CD4-positive, alpha-beta T cell treated with Interleukin-15 for 4 hours (primary cell): ENCODE measurements at regions not wholly inside any gene's neighbourhood (a gene's known extent, or its start where the extent isn't known, plus 50 kb on each side); places are given as distances from the start of the nearest gene placed in this dataset.

Experiments
- DNase-seq: peaks from one replicate; pipeline ENCODE4 v3.0.0-alpha.2; 2020; ENCODE audit warnings: low spot score

GRCh38 chr6:9521152-9521530, 893.7 kb downstream of the TFAP2A start:
- no peak for DNase-seq

DNA sequence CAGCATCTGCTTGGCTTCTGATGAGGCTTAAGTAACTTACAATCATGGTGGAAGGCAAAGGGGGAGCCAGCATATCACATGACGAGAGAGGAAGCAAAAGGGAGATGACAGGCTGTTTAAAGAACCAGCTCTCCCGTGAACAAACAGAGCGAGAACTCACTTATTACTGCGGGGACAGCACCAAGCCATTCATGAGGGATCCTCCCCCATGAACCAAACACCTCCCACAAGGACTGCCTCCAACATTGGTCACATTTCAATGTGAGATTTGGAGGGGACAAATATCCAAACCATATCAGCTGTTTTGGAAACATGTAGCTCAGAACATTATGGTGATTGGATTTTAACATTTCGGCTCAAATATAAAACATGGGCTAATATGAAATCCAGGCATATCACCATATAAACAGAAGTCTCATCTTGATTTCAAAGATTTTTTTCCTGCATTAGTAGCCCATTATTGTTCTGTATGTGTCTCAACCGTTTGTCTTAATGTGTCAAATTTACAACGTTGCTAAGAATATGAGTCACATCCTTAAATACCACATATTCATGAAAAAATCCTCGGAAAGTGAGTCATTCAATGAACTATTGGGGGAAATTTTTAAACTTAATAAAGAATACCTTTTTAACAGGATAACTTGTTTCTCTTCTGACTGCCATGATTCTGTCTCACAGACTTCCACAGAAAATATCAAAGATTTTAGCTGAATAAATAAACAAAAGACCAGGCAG, 894.3 kb downstream of the TFAP2A start:
- DNase-seq, result no peak

GRCh38 chr6:9518431-9518830, 896.4 kb downstream of the TFAP2A start:
- DNase-seq, result no peak

DNA sequence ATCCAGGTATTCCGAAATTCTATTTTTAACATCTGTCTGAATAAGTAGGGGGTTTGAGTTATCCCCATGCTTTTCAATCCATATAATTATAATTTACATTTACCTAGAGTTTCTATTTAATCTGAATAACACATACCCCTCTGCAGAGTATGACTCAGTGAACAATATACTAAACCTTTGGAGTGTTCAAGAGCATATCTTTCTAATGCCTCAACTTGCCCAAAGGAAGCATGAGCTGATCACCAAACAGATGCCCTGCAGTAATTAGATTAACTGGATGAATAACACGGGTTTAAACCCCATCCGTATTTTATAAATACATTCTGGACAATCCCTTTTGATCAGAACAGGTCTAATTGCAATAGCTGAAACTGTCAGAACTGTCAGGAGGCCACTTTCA, 897.1 kb downstream of the TFAP2A start:
- DNase-seq, result no peak

DNA sequence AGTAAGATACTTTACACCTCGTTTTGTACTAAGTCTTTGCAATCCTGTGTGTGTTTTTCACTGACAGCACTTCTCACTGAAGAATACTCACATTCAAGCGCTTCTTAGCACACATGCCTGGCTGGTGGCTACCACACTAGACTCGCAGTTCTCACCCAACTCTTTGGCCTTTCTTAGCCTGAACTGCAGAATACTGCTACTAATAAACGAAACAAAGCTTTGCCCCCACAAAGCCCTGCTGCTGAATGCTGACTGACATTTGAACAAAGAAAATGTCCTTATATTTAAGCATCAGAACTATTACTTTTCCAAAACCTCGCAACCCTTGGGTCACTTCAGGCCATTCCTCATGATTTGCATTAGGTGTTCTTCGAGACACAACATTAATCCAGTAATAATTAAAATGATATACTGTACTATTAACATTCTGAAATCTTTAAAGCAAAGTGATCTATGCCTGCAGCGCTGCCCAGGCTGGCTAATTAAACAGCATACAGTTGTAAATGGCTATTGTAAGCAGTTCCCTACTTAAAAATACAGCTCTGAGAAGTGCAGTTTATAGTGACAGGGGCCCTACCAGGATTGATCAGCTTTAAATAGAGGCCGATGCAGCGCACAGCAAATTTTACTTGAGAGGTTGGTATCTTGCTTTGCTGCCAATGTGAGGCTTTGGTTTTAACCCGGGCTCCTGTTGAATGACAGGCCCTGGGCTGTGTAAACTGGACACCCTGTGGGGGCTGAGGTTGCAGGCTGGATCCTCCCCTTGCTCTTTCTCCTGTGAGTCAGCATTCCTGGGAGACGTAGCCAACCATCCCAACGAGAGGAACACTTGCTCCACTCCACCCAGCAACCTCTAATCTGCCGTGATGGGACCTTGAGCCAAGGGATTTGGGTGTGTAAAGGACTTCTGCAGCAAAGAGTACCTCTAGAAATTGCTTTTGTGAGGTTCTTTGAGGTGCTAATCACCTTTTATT, 899.0 kb downstream of the TFAP2A start:
- no peak for DNase-seq

DNA sequence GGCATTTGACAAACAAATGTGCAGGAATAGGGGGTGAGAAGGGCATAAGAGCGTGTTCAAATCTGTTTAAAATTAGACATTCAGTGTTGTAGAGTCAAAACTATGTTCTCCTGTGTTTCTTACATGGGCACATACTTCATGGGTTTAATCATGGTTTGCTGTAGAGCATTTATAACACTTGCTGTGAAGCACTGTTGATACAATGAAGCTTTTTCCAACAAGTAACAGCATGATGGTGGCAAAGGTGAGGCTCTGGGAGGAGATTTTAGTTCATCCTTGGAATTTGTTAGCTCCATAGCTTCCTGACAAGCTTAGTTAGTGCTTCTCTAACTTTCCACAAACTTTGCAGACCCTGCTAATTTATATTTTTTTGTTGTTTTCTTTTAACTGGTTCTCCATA, 900.7 kb downstream of the TFAP2A start:
- no peak for DNase-seq

DNA sequence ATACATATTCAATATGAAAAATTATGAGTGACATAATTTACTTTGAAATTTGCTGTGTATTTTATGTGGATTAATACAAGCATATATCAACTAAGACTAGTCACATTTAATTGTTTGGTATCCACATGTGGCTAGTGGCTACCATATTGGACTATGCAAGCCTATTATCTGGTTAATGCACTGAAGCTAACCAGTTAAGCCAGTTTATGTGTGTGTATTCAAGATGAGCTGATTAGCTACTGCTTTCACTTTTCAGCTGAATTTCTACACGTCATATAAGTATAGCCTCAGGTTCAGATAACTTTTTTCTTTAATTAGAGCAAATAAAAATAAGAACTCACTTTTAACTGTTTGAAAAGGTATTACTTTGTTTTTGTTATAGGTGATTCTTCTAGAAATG, 903.7 kb downstream of the TFAP2A start:
- DNase-seq, result no peak

DNA sequence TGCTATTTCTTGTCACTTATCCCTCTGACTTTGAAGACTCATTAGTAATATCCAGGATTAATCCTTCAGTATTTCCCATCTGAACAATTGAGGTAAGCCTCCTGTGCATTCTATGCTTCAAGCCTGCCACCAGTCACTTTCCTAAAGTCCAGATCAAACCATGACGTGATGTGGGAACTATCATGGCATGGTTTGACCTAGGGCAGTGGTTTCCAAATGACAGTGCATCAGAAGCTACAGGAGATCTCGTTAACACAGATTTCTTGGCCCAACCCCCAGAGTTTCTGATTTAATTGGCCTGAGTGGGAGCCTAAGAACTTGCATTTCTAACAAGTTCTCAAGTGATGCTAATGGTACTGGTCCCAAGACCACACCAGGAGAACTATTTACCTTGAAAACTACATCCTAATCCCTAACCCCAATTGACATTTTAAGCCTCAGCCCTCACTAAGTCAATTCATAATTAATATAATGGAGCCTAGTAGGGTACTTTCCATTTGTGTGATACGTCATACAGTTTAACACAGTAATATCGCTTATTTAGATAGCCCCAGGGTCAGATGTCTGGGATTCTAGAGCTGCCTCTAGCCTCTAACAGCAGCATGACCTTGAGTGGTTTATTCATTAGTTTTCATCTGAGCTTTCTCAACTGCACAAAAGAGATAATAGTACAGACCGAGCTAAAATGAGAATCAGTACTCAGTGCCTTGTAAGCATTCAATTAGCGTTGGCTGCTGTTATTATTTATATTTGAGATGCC, 907.6 kb downstream of the TFAP2A start:
- DNase-seq, result no peak

DNA sequence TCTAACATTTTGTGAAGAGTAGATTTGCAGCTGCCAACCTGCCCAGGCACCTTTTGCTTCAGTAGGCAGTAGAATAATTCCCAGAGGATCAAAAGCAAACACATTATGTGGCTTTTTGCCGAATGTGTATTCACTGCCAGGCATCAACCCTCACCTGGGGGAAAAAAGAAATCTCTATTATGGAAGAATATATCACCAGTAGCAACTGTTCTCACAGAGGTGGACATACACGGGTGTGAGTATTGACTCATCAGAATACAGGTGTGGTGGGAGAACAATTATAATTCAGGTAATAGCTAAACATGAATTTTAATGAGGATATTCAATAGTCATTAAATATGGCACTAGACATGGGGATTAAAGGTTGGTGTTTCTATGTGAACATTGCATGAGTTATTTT, 910.7 kb downstream of the TFAP2A start:
- no peak for DNase-seq

- no peak for DNase-seq
Measured at GRCh38 chr6:9503111-9503761, 911.6 kb downstream of the TFAP2A start.

GRCh38 chr6:9499709-9500108, 915.2 kb downstream of the TFAP2A start:
- no peak for DNase-seq

DNA sequence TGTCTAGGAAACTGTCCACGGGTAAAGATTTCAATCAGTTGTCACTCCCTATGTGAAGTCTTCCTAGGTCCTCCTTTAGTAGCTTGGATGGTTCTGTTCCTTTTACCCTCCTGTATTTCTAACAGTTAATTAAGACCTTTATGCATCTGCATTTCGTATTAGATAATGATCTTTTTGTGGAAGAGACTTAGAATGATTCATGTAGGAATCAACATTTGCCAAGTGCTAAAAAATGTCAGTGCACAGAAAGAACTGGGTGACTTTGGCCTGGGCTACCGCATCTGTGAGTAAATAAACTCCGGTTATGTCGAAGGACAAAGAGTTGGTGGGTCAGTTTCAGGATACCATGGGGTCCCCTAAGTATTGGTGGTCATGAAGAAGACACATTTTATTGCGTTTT, 918.0 kb downstream of the TFAP2A start:
- no peak for DNase-seq

- no peak for DNase-seq
Measured at GRCh38 chr6:9494864-9495263, 920.0 kb downstream of the TFAP2A start.

GRCh38 chr6:9492790-9493189, 922.1 kb downstream of the TFAP2A start:
- DNase-seq, result no peak

DNA sequence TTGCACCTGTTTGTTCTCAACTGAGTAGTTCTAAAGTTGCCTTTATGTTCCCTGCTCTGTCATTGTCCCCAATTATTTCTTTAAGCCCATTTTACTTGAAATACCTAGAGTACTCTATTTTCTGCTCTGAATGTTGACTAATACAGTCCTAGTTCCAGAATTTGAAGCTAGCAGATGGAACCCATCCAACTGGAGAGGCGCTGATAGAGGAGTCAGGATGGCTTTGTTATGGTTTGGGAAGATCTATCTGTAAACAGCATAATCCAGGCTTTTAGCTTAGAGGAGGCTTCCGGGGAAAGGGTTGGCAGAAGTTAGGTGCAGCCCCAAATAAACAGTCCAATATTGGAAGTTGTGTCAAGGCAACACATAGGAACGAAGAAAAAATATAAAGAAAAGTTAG, 927.7 kb downstream of the TFAP2A start:
- no peak for DNase-seq

- no peak for DNase-seq
Measured at GRCh38 chr6:9485992-9486391, 928.9 kb downstream of the TFAP2A start.

DNA sequence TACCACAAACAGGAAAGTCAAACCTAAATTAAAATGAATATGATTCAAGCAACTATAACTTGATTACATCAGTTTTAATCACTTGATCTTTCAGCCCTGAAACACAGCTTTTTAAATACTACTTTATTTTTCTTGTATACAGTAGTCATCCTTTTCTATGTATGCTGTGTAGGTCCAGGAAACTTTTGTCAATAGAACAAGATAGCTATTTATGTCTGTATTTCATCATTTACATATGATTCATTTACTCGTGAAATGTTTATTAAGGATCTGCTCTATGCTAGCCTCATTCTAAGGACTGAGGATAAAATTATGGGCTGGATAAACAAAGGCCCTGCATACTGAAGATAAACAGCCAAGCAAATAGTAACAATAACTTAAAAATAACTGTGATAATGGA, 930.2 kb downstream of the TFAP2A start:
- DNase-seq, result no peak

DNA sequence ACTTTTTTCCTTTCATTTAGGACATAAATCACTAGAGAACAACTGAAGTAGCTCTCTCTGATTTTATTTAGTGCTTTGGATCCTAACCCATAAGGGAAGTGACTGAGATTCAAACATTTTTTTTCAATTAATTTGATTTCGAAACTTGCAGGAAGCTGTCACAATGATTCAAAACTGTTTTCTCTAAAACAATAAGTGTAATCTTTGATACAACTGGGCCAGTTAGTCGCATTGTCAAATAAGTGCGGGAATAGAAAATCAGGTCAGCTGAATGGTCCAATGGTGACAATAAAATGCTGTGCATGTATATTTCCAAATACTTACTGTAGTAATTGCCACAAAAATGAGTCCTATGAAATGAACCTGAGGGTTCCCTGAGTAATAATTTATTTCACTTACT, 930.8 kb downstream of the TFAP2A start:
- DNase-seq, result no peak

- DNase-seq, result no peak
Measured at GRCh38 chr6:9482030-9482738, 932.7 kb downstream of the TFAP2A start.

GRCh38 chr6:9481292-9482029, 933.4 kb downstream of the TFAP2A start:
- no peak for DNase-seq

DNA sequence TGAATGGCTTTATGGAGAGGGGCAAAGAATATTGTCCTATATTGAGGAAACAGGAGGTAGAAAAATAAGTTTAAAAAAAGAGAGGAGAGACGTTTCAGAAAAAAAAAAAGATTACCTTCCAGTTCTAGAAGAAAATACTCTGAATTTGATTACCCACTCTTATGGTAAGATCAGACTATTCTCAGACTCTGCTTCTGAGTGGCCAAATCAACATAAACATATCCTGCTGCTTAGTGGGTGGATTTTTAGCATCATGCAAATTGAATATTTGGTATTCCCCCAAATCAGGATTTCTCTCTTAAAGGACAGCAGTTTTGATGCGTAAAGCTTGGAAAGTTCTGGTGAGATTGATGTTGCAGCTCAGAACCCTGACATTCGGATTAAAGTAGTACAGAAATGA, 946.6 kb downstream of the TFAP2A start:
- DNase-seq, result no peak
